HG02870 (cell line): ENCODE measurements at regions not wholly inside any gene's neighbourhood (a gene's known extent, or its start where the extent isn't known, plus 50 kb on each side); places are given as distances from the start of the nearest gene placed in this dataset.
"Not testable (repeated sequence)": the region's sequence is repeated elsewhere in the genome, so short reads cannot be mapped to it uniquely, and the experiment has no call there.

ENCODE experiments used
- ATAC-seq: cut with Tn5 transposase; IDR thresholded peaks from one replicate; pipeline ENCODE4 v1.9.1; 2021; ENCODE audit warnings: mild to moderate bottlenecking, moderate library complexity; ENCODE audit not compliant: unreplicated experiment

GRCh38 chr14:58730792-58731464 lies 93.2 kb downstream of the DACT1 start:
- no peak for ATAC-seq

- no peak for ATAC-seq
Measured at GRCh38 chr14:58731465-58732293, 93.9 kb downstream of the DACT1 start.

GRCh38 chr14:58732387-58732786 lies 94.6 kb downstream of the DACT1 start:
- ATAC-seq, result no peak

DNA sequence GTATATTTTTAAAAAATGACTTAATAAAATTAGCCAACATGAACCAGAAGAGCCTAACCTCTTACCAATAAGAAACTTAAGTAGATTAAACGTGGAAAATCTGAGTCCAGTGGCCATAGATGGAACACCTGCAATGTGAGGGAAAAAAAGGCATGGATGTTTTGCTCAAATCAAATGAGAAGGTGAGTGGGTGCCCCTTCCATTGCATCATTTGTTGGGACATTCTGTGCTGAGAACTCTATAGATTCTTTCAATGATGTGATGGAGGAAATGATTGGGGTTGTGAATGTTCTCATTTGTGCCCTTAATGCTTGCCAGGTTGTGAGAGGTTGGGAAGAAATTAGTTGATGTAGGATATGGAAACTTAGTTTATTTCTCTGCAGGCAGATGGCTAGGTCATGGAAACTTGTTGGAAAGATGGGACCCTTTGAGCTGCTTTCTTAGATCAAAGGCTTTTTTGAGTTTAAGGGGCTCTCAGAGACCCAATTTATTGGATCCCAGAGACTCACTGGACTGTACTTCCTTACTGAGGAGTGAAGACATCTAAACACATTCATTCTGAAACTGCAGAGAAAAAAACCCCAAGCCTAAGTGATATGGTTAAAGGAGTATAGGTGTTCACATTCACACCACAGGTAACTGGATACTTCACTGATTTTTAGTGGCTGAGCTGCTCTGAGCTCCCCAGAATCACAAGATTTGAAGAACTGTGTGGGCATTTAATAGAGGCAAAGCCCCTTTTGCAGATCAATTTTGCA lies 95.9 kb downstream of the DACT1 start:
- peak; percentile 68 for ATAC-seq

DNA sequence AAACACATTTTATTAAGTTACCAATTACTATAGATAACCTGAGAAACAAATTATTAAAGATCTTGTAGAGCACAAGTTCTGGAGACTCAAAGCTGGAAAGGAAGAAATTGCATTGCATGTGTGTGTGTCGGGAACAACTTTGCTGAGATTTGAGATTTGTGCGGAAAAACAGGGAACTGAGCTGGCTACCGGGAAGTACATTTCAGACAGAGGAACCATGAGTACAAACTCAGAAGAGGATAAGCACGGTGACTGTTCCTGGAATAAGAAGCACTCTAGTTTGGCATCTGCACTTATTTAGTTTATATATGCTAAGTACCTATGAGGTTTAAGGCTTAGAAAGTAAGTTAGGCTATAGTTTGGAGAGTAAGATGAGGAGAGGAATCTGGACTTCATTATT lies 97.8 kb downstream of the DACT1 start:
- ATAC-seq, result no peak

GRCh38 chr14:58736606-58737005 lies 98.8 kb downstream of the DACT1 start:
- no peak for ATAC-seq

DNA sequence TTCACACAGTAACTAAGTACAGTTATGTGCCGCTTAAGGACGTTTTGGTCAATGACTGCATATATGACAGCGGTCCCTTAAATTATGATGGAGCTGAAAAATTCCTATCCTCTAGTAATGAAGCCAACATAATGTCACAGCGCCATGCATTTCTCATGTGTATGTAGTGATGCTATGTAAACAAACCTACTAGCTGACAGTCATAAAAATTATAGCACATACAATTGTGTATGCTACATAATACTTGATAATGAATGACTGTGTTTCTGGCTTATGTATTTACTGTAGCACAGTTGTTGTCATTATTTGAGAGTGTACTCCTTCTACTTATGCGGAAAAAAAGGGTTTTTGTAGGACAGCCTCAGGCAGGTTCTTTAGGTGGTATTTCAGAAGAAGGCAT lies 99.7 kb downstream of the DACT1 start:
- no peak for ATAC-seq

DNA sequence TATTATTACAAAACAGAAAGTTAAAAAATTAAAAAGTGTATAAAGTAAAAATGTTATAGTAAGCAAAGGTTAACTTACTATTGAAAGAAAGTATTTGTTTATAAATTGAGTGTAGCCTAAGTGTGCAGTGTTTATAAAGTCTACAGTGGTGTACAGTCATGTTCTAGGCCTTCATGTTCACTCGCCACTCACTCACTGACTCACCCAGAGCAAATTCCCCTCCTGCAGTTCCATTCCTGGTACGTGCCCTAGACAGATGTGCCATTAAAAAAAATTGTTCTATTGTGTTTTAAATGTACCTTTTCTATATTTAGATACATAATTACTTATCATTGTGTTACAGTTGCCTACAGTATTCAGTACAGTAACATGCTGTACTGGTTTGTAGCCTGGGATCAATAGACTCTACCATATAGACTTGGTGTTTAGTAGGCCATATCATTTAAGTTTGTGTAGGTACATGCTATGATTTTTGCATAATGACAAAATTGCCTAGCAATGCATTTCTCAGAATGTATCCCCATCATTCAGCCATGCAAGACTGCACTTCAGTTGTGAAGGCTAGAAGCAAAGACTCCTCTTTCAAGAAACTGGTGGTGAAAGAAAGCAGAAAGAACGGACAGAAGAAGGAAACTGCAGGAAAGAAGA lies 100.6 kb downstream of the DACT1 start:
- ATAC-seq, result no peak

DNA sequence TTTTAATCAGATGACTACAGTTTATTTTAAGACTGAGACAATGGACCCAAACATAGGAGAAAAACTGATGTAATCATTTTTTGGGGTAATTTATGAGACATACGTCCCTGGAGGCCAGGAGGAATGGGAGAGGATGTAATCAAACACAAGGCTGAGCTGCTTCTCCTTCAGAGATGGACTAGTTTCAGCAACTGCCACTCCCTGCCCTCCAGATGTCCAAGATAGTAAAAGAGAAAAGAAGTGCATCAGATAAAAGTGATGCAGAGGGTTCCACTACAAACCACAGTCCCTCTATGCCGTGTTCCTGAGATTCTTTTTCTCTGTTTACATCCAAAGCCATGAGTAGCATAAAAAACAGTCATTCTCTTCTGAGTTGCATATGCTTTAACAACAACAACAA lies 101.1 kb downstream of the DACT1 start:
- ATAC-seq, result no peak

GRCh38 chr14:58739674-58740073 lies 101.9 kb downstream of the DACT1 start:
- ATAC-seq, result peak; percentile 83

DNA sequence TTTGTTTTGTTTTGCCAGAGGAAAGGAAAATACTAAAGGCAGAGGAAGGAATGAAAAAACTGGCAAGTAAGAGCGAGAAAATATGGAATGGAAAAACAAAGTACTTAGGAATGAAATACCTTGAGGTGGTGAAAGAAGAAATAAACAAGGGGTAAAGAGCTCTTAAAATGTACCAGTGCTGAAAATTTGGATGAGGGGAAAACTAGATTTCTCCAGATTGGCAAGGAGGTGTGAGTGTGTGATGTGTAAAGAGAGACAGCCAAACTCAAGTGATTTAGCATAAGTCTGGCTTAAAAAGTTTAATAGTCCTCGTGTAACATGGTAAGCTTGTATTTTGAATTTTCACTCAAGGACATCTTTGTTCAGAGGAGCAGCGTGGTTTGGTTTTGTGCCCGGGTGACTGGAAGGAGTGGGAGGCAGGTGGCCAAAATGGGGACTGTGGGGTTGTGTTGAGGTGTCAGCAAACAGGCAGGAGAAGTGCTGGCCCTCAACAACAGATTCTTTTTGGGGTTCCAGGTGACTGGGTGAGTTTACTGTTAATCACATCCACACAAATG lies 102.7 kb downstream of the DACT1 start:
- ATAC-seq, result no peak

DNA sequence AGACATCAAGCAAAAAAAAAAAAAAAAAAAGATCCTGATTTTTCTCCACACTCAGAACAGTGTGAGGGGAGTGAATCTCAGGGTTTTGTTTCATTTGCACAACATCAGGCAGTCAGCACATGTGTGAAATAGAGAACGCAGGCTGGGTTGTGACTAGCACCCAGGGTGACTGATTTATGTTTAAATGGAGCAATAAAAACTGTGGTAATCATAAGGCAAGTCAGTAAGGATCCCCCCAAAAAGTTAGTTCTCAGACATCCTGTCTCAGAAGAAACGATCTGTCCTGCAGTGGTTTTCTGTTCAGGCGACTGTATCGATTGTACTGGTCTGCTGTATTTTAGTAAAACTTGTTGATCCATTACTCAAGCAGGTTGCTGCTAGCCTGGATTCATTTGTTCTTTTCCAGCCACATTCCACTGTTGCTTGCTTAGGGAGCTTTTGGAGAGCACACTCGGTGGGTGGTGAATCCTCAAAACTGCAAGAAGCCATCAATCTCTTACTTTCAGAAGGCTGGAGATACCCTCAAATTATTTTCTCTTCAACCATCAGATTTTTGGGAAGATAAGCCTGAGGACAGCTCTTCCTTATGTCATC lies 107.1 kb downstream of the DACT1 start:
- no peak for ATAC-seq

DNA sequence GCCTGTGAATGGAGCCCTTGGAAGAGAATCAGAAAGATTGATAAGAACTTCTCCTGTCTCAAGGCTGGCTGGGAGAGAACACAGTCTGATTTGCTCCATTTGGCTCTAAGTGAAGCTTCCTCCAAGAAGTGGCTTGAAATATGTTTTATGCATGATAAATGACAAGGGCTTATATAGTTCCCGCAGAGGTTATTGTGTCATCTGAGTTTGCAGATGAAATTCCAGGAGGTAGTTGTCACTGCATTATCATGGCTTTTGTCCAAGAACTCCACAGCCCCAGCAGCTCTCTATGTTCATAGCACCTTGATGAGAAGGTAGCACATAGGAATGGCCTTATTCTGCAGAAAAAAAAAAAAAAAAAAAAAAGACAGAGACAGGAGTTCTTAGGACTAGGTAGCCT lies 108.5 kb downstream of the DACT1 start:
- no peak for ATAC-seq

DNA sequence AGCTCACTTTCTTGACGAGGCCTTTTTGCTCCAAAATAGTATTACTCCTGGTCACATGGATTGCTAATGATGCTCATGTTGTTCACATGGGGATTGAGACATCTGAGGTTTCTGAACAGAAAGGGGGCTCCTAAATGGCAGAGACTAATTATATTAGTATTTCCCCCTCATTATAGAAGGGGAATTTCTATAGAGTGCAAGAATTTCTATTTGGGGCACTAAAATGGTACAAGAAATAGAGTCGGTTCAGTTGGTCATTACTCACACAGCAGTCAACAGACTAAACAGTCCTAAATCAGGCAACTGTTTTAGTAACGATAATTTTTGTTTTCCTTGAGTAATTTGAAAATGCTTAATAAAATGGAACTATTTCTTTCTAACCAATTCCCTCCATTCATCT lies 108.9 kb downstream of the DACT1 start:
- ATAC-seq, result no peak

- no peak for ATAC-seq
Measured at GRCh38 chr14:58747181-58747580, 109.4 kb downstream of the DACT1 start.

DNA sequence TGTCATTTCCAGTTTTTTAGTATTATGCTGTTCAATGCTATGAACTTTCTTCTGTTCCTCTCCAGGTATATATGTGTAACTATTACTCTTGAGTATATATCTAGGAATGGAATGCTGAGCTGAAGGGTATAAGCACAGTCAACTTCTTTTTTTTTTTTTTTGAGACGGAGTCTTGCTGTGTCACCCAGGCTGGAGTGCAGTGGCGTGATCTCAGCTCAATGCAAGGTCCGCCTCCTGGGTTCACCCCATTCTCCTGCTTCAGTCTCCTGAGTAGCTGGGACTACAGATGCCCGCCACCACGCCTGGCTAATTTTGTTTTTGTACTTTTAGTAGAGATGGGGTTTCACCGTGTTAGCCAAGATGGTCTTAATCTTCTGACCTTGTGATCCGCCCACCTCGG lies 110.5 kb downstream of the DACT1 start:
- ATAC-seq, result not testable (repeated sequence)

GRCh38 chr14:58749066-58749669 lies 111.4 kb downstream of the DACT1 start:
- ATAC-seq, result peak; percentile 81

DNA sequence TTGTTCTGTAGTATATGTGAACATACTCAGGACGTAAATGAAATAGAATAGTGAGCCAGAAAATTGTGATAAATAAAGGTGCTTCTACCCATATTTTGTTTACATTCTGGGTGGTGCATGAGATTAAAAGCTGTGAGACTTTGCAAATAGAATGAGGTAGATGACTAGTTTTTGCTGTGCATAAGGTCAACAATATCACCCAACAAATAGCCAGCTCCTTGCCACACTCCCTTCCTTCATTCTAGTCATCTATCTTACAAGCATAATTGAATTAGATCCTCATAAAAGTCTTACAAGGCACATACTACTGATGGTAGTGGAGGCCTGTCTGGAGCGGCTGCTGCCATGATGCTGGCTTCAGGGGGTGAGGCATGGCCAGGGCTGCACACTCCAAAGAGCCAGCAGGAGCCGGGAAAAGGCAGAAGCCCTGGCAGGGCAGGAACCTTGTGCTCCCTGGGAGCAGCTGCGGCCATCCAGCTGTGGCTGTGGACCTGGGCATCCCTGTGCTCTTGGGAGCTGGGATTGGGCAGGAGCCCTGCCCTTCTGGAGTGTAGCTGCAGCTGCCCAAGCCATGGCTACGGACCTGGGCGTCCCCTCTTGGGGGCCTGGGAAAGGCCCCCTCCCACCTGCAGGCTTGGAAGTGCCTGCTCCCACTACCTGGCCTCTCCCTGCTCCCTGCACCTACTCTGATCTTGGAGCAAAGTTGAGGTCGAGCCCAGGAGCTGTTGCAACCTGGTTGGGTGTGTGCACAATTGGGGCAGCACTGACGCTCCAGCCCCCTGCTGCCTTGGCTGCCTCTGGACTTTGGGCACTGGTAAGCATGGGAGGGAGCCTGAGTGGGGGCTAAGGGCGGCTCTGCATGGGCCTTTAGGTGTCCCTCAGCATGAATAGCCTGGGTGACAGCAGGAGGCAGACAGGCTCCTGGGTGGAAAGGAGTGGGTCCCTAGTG lies 112.8 kb downstream of the DACT1 start:
- no peak for ATAC-seq

DNA sequence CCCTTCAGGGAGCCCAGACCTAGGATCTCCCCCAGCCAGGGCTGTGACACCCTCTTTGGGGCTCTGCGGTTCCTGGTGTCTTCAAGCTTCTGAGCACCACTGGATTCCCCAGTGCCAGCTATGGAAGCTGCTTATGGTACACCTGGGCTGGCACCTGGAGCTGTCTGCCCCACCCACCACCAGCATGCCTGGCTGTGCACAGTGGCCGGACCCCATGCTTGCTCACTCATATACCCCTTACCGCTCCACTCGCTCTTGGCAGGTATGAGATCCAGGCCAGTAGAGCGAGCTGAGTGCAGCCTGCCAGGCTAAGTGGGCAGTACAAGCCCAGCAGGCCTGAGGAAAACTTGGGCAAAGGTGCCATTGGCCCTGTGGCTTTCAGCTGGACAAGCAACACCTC lies 114.0 kb downstream of the DACT1 start:
- ATAC-seq, result no peak
